22Rv1 (cell line): ENCODE measurements at regions not wholly inside any gene's neighbourhood (a gene's known extent, or its start where the extent isn't known, plus 50 kb on each side); places are given as distances from the start of the nearest gene placed in this dataset.

Source experiments
- ZFX ChIP-seq: fragments of 450-650 bp; IDR thresholded peaks from 2 replicates; pipeline ENCODE4 v1.6.1; 2017; ENCODE audit warnings: antibody characterized with exemption, borderline replicate concordance
- TF ChIP-seq, protein P1 (sequence below): fragments of 450-650 bp; IDR thresholded peaks from 2 replicates; pipeline ENCODE4 v1.5.1; 2017; ENCODE audit warnings: mild to moderate bottlenecking

DNA sequence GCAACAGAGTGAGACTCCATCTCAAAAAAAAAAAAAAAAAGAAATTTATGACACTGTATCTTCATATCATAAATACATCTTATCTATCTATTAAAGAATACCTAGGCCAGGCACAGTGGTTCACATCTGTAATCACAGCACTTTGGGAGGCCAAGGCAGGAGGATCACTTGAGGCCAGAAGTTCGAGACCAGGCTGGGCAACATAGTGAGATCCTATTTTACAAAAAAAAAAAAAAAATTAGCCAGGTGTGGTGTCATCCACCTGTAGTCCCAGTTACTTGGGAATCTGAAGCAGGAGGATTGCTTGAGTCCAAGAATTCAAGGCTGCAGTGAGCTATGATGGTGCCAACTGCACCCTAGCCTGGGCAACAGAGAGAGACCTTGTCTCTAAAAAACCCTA, 95.0 kb downstream of the HNRNPLL start:
- TF ChIP-seq, protein P1, sequence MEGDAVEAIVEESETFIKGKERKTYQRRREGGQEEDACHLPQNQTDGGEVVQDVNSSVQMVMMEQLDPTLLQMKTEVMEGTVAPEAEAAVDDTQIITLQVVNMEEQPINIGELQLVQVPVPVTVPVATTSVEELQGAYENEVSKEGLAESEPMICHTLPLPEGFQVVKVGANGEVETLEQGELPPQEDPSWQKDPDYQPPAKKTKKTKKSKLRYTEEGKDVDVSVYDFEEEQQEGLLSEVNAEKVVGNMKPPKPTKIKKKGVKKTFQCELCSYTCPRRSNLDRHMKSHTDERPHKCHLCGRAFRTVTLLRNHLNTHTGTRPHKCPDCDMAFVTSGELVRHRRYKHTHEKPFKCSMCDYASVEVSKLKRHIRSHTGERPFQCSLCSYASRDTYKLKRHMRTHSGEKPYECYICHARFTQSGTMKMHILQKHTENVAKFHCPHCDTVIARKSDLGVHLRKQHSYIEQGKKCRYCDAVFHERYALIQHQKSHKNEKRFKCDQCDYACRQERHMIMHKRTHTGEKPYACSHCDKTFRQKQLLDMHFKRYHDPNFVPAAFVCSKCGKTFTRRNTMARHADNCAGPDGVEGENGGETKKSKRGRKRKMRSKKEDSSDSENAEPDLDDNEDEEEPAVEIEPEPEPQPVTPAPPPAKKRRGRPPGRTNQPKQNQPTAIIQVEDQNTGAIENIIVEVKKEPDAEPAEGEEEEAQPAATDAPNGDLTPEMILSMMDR = no peak
- no peak for TF ChIP-seq ZFX
